GM19455 (cell line): ENCODE measurements at regions not wholly inside any gene's neighbourhood (a gene's known extent, or its start where the extent isn't known, plus 50 kb on each side); places are given as distances from the start of the nearest gene placed in this dataset.
"Not testable (repeated sequence)": the region's sequence is repeated elsewhere in the genome, so short reads cannot be mapped to it uniquely, and the experiment has no call there.

Experiments used
- ATAC-seq: cut with Tn5 transposase; IDR thresholded peaks from one replicate; pipeline ENCODE4 v1.9.1; 2021; ENCODE audit not compliant: unreplicated experiment

- no peak for ATAC-seq
Measured at GRCh38 chr7:68248973-68249372, 1252.3 kb downstream of the TYW1 start.

GRCh38 chr7:68249611-68250010 lies 1253.0 kb downstream of the TYW1 start:
- no peak for ATAC-seq

- ATAC-seq: no peak
Measured at GRCh38 chr7:68250143-68250542, 1253.5 kb downstream of the TYW1 start.

DNA sequence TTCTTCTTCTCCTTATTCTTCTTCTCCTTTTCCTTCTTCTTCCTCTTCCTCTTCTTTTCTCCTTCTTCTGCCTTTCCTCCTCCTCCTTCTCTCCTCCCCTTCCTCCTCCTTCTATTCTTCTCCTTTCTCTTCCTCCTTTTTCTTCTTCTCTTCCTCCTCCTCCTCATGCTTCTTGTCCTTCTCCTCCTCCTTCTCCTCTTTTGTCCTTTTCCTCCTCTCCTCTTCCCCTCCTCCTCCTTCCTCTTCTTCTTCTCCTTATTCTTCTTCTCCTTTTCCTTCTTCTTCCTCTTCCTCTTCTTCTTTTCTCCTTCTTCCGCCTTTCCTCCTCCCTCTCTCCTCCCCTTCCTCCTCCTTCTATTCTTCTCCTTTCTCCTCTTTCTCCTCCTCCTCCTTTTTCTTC lies 1258.2 kb downstream of the TYW1 start:
- ATAC-seq: not testable (repeated sequence)

GRCh38 chr7:68256295-68256694 lies 1259.7 kb downstream of the TYW1 start:
- no peak for ATAC-seq

DNA sequence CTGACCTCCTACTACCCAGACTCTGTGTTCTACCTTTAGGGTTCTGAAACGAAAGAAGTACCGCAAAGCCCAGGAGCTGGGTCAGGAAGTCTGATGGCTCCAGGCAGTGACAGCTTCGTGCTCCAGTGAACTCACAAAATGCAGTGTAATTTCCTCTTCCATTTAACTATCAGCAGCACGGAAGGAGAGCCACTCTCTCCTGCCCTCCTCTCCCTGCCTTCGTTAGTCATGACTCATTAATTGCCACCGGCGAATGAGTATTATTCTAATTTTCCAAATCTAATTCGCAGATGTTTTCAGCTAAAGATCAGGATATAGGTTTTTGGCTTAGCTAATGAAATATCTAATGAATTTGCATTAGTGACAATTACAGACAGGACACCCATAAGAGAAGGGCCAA lies 1262.0 kb downstream of the TYW1 start:
- no peak for ATAC-seq

DNA sequence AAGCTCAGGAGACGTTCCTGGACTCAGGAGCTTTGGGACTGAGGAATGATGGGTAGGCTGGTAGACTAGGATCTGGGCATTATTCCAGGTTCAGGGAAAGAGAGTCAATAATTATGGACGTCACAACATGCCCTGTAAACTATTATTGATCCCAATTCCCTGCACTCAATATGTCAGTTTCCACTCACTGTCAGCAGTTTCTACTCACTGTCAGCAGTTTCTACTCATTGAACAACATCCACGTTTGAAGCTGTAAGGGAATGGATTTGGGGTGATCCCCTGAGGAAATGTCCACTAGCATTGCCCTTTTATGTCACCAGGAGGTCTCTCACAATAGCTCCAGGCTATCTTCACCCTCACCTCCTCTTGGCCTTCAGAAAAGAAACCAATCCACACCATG lies 1268.6 kb downstream of the TYW1 start:
- ATAC-seq: no peak

DNA sequence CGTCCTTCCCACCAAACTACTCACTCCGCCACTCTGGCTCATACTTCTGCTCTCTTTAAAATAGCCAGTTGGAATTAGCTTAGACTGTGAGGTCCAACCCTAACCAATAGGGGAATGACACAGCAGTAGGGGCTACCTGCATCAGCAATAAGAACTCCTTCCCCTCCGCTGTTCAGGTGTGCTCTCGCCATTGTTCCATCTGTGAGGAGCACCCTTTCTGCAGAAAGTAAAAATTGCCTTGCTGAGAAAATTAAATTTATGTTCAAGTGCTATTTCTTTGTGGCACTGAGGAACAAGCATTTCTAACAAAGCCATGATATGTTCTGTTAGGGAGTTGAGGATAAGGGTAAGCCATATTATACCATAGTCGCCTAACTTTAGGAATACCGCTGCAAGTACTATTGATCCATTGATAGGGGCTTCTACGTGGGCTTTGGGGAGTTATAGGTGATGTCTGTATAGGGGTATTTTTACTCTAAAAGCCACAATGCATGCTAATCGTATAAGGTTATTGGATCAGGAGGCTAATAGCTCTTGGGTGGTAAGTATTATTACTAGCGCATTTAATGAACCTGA lies 1269.5 kb downstream of the TYW1 start:
- no peak for ATAC-seq

GRCh38 chr7:68267486-68267885 lies 1270.9 kb downstream of the TYW1 start:
- ATAC-seq: no peak

DNA sequence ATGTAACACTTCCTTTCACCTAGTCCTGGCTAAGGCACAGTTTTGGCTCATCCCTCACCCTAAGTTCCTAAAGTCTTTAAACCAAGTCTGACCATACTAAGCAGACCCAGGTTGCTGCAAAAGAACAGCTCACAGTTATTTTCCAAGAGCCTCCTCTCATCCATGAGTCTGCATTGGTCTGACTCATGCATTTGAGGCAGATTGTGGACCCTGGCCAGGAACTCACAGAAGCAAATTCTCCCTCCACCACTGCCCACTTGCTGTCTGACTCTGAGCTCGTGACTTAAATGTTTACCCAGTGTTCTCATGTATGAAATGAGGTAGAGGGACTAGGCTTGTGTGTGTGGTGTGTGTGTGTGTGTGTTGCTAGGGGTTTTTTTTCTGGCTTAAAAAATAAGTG lies 1272.8 kb downstream of the TYW1 start:
- ATAC-seq: no peak

- no peak for ATAC-seq
Measured at GRCh38 chr7:68272507-68272906, 1275.9 kb downstream of the TYW1 start.

- ATAC-seq: no peak
Measured at GRCh38 chr7:68276725-68277124, 1280.1 kb downstream of the TYW1 start.

DNA sequence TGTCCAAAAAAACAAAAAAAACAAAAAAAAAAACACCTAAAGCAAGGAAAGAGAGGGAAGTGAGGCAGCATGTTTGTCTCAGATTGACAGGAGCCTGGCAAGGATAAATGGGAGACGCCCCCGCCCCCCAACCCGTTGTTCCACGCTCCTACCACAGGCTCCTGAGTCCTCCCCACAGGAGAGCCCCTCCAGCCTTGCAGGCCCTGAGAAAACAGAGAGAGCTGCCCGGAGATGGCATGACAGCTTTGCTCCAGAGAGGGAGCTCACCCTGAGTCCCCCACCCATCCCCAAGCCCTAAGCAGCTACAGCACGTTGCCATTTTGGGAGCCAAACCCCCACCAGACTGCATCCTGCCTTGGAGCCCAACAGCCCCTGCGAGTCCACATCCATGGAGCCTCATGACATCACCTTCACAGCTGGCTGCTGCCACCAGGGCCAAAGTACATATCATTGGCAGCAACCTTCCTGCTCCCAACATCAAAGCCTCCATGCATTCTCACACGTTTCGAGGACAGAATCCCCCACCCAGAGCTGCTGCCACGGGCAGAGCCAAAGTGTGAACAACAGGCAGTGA lies 1283.3 kb downstream of the TYW1 start:
- ATAC-seq: no peak

DNA sequence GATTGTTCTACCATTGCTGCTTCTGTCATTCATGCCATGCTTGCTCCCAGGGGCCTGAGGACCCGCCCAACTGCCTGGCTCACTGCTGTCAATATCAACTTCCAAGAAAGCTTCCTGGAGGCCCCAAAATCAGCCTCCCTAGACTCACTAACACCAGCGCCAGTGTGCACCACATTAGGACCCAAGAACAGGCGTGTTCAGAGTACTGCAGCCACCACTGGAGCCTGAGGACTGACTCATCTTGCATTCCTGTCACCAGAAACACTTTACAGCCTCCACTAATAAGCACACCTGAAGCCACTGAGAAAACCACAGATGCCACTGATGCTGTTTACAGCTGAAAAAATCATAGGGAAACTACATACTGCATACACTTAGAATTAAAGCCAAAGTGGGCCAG lies 1284.3 kb downstream of the TYW1 start:
- no peak for ATAC-seq

DNA sequence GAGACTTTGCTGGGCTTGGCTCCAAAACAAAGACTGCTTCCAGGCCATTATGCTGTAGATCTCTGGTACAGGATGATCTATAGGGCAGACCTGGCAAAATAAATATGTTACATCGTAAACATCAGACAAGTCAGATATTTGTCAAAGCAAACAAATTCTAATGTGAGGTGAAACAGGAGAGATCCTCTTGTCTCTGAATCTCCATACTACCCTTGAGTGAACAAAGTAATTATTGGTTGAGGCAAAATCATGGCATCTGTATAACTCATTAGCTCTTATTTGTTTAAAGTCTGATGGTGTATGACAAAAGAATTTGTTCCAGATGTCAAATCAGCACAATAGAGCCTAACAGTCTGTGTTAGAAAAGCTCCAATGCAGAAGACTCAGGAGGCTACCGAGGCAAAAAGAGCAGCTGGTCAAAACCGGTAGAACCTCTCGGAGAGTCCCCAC lies 1291.5 kb downstream of the TYW1 start:
- ATAC-seq: no peak

- ATAC-seq: no peak
Measured at GRCh38 chr7:68291710-68292109, 1295.1 kb downstream of the TYW1 start.

GRCh38 chr7:68295386-68295785 lies 1298.8 kb downstream of the TYW1 start:
- no peak for ATAC-seq

GRCh38 chr7:68304536-68304935 lies 1293.7 kb upstream of the AUTS2 start:
- ATAC-seq: no peak

DNA sequence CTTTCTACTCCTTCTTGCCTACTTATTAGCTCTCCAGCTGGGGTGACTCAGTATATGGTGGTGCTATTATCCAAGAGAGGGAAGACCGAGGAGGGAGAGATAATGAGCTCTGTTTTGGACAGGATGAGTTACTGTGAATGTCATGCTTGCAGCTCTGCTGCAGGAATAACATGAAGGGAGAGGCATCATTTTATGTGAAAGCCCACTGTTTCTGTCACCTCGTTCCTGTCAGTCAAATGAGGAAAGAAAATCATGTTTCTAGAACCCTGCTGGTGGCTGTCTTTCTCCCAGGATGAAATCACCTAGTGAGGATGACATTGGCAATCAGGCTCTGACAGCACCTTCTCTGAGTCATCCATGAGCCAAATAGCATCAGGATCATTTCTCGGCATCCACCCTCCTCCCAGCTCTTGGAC lies 1291.6 kb upstream of the AUTS2 start:
- no peak for ATAC-seq

DNA sequence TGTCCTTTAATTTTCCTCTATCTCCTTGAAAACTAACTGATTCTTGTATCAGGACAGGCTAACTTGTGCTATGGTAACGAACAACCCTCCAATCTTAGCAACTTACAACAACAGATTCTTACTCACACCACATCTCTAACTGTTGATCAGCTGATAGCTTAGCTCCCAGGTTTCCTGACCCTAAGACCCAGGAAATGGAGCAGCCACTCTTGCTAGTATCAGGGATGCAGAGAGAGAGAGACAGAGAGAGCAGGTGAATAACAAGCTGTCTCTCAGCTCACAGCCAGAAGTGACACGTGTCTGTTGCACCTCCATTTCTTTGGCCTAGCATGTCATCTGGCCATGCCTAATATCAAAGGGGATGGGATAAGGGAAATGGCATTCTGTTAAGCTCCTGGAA lies 1289.0 kb upstream of the AUTS2 start:
- no peak for ATAC-seq

DNA sequence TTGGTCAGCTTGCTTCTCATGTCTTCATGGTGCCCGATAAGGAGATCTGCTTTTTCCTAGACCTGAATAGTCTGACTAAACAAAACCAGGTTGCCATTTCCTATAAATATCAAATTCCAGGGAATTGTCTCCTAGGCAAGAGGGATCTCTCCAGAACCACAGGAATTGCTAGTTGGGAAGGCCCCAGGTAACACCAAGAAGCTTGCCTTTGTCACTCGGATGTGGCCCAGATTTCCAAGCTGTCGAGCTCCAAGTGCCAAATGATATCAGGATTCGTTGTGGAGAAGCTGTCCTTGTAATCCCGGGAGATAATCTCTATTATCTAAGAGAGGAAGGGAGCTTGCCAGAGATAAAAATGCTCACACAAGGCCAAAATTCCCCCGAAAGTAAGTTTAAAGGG lies 1288.5 kb upstream of the AUTS2 start:
- ATAC-seq: no peak

DNA sequence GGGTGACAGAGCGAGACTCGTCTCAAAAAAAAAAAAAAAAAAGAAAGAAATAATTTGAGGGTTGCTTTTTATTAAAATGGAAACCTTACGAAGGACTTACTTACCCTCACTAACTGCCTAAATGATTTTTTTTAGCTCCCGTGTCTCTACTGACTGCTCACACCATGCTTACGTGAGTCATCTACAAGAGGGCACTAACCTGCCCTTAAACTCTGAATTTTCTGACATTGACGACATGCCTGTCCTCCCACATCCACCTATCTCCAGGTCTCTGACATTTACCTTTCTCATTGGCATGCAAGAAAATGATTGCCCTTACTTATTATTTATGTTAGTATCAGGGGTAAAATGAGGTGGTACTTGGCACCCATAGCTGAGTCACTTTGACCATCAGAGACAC lies 1286.3 kb upstream of the AUTS2 start:
- ATAC-seq: no peak

- no peak for ATAC-seq
Measured at GRCh38 chr7:68313806-68314205, 1284.5 kb upstream of the AUTS2 start.
